ENCODE measurements at regions not wholly inside any gene's neighbourhood (a gene's known extent, or its start where the extent isn't known, plus 50 kb on each side); places are given as distances from the start of the nearest gene placed in this dataset.

DNA sequence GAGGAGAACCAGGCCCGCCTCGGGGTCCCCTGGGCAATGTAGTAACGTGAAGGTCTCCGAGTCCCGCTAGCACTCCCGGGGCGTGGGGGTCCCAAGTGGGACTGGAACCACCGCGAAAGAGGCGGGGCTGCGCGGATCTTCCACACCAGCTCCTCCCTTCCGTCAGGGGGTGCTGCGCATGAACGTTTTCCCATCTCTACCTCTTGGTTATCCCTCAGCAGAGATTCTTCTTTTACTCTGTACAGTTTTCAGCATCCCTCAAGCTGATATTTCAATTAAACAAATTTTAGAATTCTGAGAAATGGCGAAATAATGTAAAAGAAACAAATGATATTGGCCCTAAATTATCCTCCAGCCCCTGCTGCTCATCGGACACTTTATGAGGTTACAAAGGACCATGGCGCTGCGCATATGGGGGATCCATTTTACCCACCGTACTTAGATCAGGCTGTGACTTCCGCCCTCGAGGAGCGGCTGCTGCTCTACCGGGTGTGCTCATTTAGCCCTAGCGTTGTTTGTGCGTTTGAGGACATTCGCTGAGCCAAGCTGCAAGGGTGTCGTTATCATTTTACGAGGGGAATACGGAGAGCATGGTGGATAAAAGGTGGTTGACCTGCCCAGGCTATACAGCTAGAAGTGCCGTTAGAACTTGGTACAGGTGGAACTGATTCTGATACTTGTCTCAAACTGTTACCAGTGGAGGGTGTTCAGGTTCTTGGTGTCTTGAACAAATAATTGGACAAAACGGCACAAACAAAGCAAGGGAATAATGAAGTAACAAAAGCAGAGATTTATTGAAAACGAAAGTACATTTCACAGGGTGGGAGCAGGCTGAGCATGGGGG is 75.2 kb upstream of the CHD6 start (continued):
- TF ChIP-seq MATR3 (CRISPR knock-in tag; IDR thresholded peaks at IDR 0.05) = no peak
- no peak; the same call in 1 of the 2 replicates for TF ChIP-seq AKAP8 (CRISPR knock-in tag; IDR thresholded peaks at IDR 0.05)
- TF ChIP-seq DMTF1 (CRISPR knock-in tag; IDR thresholded peaks at IDR 0.05) = 0 out of 2 replicates have a peak, but pooled peaks have one; percentile 74
- TF ChIP-seq E2F2 (CRISPR knock-in tag; IDR thresholded peaks at IDR 0.05; ENCODE audit: borderline replicate concordance) = peak; percentile 58; the same call in 1 of the 2 replicates
- 0 out of 2 replicates have a peak, but pooled peaks have one; percentile 88 for TF ChIP-seq SRY (CRISPR knock-in tag; IDR thresholded peaks at IDR 0.05)
- TF ChIP-seq FOXP1 (IDR thresholded peaks at IDR 0.05) = no peak
- peak; percentile 58 for TF ChIP-seq FOXP1 (CRISPR knock-in tag; IDR thresholded peaks at IDR 0.05)
- TF ChIP-seq GATA4 (IDR thresholded peaks at IDR 0.05; ENCODE audit: borderline replicate concordance, low read depth) = peak; percentile 91
- no peak for TF ChIP-seq SNRNP70 (IDR thresholded peaks at IDR 0.05; ENCODE audit: low read depth, low read length)
- peak; percentile 88 for TF ChIP-seq MAZ (IDR thresholded peaks at IDR 0.05; ENCODE audit: borderline replicate concordance, low read depth, low read length)
- 0 out of 2 replicates have a peak, but pooled peaks have one; percentile 66 for TF ChIP-seq MAZ (CRISPR knock-in tag; IDR thresholded peaks at IDR 0.05; ENCODE audit: low read depth)
- TF ChIP-seq PAX8 (CRISPR knock-in tag; IDR thresholded peaks at IDR 0.05; ENCODE audit: borderline replicate concordance) = peak; percentile 81
- TF ChIP-seq SPEN (CRISPR knock-in tag; IDR thresholded peaks at IDR 0.05; ENCODE audit: low read depth) = peak; percentile 80
- peak; percentile 89 for TF ChIP-seq RXRB (CRISPR knock-in tag; IDR thresholded peaks at IDR 0.05; ENCODE audit: borderline replicate concordance)
- TF ChIP-seq ZNF607 (CRISPR knock-in tag; IDR thresholded peaks at IDR 0.05; ENCODE audit: borderline replicate concordance) = peak; percentile 75
- no peak; the same call in 1 of the 2 replicates for TF ChIP-seq FLYWCH1 (CRISPR knock-in tag; IDR thresholded peaks at IDR 0.05)
- TF ChIP-seq ZNF496 (CRISPR knock-in tag; IDR thresholded peaks at IDR 0.05; ENCODE audit: insufficient replicate concordance) = no peak
- TF ChIP-seq PHF20 (CRISPR knock-in tag; IDR thresholded peaks at IDR 0.05) = peak; percentile 97
- no peak; the same call in 1 of the 2 replicates for TF ChIP-seq ZNF513 (CRISPR knock-in tag; conservative IDR thresholded peaks at IDR 0.05)
- TF ChIP-seq NFRKB (IDR thresholded peaks at IDR 0.05) = no peak
- TF ChIP-seq ZNF746 (CRISPR knock-in tag; IDR thresholded peaks at IDR 0.05) = peak; percentile 86
- peak; percentile 92 for TF ChIP-seq WIZ (CRISPR knock-in tag; IDR thresholded peaks at IDR 0.05)
- peak; percentile 53; the same call in 1 of the 2 replicates for TF ChIP-seq NFIC (IDR thresholded peaks at IDR 0.05; ENCODE audit: low read length)
- TF ChIP-seq ZNF343 (CRISPR knock-in tag; IDR thresholded peaks at IDR 0.05) = peak; percentile 93; the same call in 1 of the 2 replicates
- TF ChIP-seq ZNF260 (CRISPR knock-in tag; IDR thresholded peaks at IDR 0.05; ENCODE audit: borderline replicate concordance, low read depth) = 0 out of 2 replicates have a peak, but pooled peaks have one; percentile 94
- peak; percentile 100 for TF ChIP-seq CBX5 (CRISPR knock-in tag; IDR thresholded peaks at IDR 0.05; ENCODE audit: borderline replicate concordance)
- no peak for TF ChIP-seq TAF15 (IDR thresholded peaks at IDR 0.05; ENCODE audit: low read depth, low read length, poor library complexity, severe bottlenecking)
